ENCODE measurements at regions not wholly inside any gene's neighbourhood (a gene's known extent, or its start where the extent isn't known, plus 50 kb on each side); places are given as distances from the start of the nearest gene placed in this dataset.

DNA sequence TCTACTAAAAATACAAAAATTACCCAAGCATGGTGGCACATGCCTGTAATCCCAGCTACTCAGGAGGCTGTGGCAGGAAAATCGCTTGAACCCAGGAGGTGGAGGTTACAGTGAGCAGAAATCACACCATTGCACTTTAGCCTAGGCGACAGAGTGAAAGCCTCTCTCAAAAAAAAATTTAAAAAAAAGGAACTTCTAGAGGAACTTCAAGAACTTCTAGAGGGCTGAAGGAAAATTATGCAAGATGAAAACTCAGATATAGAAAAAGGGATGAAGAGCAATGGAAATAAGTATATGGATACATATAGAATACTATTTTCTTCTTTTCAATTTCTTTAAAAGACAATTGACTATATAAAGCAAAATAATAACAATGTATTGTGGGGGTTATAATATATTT lies 51.2 kb upstream of the PRR5 start:
- no peaks in the 10 kb centered on the region for H3K4me1 ChIP-seq (ENCODE audit: control insufficient read depth, insufficient read depth, low read length)
- TF ChIP-seq ZNF266 (tag by site-specific recombination; IDR thresholded peaks at IDR 0.05; ENCODE audit: low read depth) (no peak), IKZF3 (tag by site-specific recombination; IDR thresholded peaks at IDR 0.05) (no peak), ZNF138 (tag by site-specific recombination; IDR thresholded peaks at IDR 0.05; ENCODE audit: borderline replicate concordance) (no peak), ZNF560 (tag by site-specific recombination; IDR thresholded peaks at IDR 0.05; ENCODE audit: borderline replicate concordance) (no peak), ZBTB48 (tag by site-specific recombination; IDR thresholded peaks at IDR 0.05) (no peak), ZNF114 (tag by site-specific recombination; IDR thresholded peaks at IDR 0.05) (no peak), PBX3 (CRISPR knock-in tag; IDR thresholded peaks at IDR 0.05) (no peak), ZNF48 (tag by site-specific recombination; IDR thresholded peaks at IDR 0.05) (no peak), ZNF221 (tag by site-specific recombination; IDR thresholded peaks at IDR 0.05; ENCODE audit: borderline replicate concordance) (no peak), ZNF155 (tag by site-specific recombination; IDR thresholded peaks at IDR 0.05) (no peak), KLF8 (tag by site-specific recombination; IDR thresholded peaks at IDR 0.05) (no peak), ZNF561 (tag by site-specific recombination; IDR thresholded peaks at IDR 0.05; ENCODE audit: borderline replicate concordance) (no peak), ZNF555 (tag by site-specific recombination; conservative IDR thresholded peaks at IDR 0.05) (no peak), ZNF776 (tag by site-specific recombination; IDR thresholded peaks at IDR 0.05; ENCODE audit: borderline replicate concordance) (no peak)
- TF ChIP-seq, protein P1, sequence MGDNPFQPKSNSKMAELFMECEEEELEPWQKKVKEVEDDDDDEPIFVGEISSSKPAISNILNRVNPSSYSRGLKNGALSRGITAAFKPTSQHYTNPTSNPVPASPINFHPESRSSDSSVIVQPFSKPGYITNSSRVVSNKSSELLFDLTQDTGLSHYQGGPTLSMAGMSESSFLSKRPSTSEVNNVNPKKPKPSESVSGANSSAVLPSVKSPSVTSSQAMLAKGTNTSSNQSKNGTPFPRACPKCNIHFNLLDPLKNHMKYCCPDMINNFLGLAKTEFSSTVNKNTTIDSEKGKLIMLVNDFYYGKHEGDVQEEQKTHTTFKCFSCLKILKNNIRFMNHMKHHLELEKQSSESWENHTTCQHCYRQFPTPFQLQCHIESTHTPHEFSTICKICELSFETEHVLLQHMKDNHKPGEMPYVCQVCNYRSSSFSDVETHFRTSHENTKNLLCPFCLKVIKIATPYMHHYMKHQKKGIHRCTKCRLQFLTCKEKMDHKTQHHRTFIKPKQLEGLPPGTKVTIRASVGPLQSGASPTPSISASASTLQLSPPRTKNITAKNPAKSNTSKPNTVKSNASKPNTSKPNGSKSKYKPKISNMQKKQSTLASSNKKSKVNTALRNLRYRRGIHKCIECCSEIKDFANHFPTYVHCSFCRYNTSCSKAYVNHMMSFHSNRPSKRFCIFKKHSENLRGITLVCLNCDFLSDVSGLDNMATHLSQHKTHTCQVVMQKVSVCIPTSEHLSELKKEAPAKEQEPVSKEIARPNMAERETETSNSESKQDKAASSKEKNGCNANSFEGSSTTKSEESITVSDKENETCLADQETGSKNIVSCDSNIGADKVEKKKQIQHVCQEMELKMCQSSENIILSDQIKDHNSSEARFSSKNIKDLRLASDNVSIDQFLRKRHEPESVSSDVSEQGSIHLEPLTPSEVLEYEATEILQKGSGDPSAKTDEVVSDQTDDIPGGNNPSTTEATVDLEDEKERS (tag by site-specific recombination; IDR thresholded peaks at IDR 0.05): no peak
- TF ChIP-seq, protein P2, sequence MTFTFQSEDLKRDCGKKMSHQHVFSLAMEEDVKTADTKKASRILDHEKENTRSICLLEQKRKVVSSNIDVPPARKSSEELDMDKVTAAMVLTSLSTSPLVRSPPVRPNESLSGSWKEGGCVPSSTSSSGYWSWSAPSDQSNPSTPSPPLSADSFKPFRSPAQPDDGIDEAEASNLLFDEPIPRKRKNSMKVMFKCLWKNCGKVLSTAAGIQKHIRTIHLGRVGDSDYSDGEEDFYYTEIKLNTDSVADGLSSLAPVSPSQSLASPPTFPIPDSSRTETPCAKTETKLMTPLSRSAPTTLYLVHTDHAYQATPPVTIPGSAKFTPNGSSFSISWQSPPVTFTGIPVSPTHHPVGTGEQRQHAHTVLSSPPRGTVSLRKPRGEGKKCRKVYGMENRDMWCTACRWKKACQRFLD (tag by site-specific recombination; IDR thresholded peaks at IDR 0.05): no peak
- H3K9me3 ChIP-seq (ENCODE audit: control insufficient read depth, insufficient read depth, low read depth, low read length): no peaks in the 10 kb centered on the region
- no peak overlapping the region for H3K27ac ChIP-seq (ENCODE audit: extremely low read depth, low read depth, low read length)
- ChIA-PET POLR2A (no interaction called here), CTCF (interaction anchor here (1.3 kb wide), 2 partner anchors 10 to 35 kb away, joined by 3 read pairs; no protein-coding TSS in a partner anchor)
- no peaks in the 10 kb centered on the region; a peak in 1 of 3 replicates for H3K36me3 ChIP-seq (ENCODE audit: control insufficient read depth in 2 of 2, insufficient read depth in 1 of 2, low read length in 2 of 2)
- no peak overlapping the region for H3K4me3 ChIP-seq (ENCODE audit: low read depth, low read length)

GRCh38 chr22:44648821-44649565 lies 53.0 kb upstream of the PRR5 start:
- H3K36me3 ChIP-seq (ENCODE audit: control insufficient read depth in 2 of 2, insufficient read depth in 1 of 2, low read length in 2 of 2): no peaks in the 10 kb centered on the region
- TF ChIP-seq ZNF398 (tag by site-specific recombination; IDR thresholded peaks at IDR 0.05): no peak
- TF ChIP-seq ZNF292 (tag by site-specific recombination; IDR thresholded peaks at IDR 0.05; ENCODE audit: borderline replicate concordance, low read depth): no peak
- TF ChIP-seq ZNF433 (tag by site-specific recombination; IDR thresholded peaks at IDR 0.05; ENCODE audit: low read depth): no peak
- no peak for TF ChIP-seq ZXDB (tag by site-specific recombination; IDR thresholded peaks at IDR 0.05)
- TF ChIP-seq ZBTB26 (tag by site-specific recombination; optimal IDR thresholded peaks at IDR 0.05): no peak
- no peak overlapping the region for H3K27ac ChIP-seq (ENCODE audit: extremely low read depth, low read depth, low read length)
- no peaks in the 10 kb centered on the region for H3K4me1 ChIP-seq (ENCODE audit: control insufficient read depth, insufficient read depth, low read length)
- H3K9me3 ChIP-seq (ENCODE audit: control insufficient read depth, insufficient read depth, low read depth, low read length): no peaks in the 10 kb centered on the region
- CTCF ChIA-PET: no interaction called here
- POLR2A ChIA-PET: no interaction called here
- H3K4me3 ChIP-seq (ENCODE audit: low read depth, low read length): no peak overlapping the region
